SW 1271 (cell line): ENCODE measurements at regions not wholly inside any gene's neighbourhood (a gene's known extent, or its start where the extent isn't known, plus 50 kb on each side); places are given as distances from the start of the nearest gene placed in this dataset.
"Not testable (repeated sequence)": the region's sequence is repeated elsewhere in the genome, so short reads cannot be mapped to it uniquely, and the experiment has no call there.

Experiments used
- DNase-seq, 2 experiments: peaks; one replicate each; lab custom pipeline; 2025; lab: John Stamatoyannopoulos, UW

DNA sequence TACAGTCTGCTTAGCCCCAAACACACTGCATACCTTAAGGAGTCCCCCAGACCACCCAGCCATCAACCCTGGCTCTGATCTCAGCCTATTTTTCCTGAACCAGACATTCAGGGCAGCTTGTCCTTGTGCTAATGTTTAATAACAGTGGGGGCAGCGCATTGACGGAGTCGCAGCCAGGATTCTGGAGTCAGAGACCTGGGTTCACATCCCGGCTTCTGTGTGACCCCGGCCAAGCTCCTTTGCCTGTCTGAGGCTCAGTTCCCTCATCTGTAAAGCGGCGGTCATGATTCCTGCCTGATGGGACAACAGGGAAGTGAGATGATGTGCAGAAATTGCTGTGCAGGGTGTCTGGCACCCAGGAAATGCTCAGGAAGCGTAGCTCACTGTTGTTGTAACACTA is 63.1 kb downstream of the MATN1 start:
- DNase-seq: no peak

DNA sequence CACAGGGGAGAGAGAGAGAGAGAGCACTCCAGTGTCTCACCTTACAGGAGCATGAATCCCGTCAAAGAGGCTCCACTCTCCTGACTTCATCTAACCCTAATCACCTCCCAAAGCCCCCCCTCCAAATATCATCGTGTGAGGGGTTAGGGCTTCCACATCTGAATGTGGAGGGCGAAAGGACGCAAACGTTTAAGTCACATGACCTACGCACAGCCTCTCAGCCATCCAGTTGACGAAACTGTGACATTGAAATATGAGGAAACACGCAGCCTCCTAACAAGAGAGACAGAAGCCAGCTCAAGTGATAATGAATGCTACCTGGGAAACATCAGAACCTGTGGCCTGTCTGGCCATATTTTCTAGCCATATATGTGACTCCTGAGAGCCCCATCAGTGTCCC is 63.7 kb downstream of the MATN1 start:
- no peak for DNase-seq

DNA sequence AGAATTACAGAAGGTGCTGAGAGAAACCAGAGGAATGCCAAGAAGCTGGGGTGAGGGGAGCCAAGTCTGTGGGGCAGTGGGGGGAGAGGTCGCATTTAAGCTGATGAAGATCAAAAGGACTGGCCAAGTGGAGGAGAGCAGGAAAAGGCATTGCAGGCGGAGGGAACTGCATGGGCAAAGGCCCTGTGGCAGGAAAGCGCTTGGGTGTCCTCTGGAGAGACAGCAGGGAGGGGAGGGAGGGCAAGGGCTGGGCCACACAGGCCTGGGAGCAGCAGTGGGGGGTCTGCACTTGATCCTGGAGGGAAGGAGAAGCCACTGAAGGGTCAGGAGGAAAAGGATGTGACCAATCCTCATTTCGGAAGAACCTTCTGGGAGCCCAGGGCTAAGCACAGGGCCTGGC is 65.0 kb downstream of the MATN1 start:
- not testable (repeated sequence) for DNase-seq

DNA sequence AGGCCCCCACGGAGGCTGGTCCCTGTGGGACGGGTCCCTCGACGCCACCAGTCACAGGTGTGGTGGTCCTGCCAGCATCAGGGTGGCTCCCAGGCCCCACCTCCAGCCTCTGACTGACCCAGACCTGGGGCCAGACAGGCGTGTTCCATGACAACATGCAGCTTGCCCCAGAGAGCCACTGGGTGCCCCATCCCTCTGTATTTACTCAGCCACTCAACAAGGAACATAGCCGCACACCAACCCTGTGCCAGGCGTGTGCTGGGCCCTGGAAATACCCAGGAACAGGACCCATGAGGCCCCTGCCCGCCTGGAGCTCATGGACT is 65.4 kb downstream of the MATN1 start:
- DNase-seq: no peak

DNA sequence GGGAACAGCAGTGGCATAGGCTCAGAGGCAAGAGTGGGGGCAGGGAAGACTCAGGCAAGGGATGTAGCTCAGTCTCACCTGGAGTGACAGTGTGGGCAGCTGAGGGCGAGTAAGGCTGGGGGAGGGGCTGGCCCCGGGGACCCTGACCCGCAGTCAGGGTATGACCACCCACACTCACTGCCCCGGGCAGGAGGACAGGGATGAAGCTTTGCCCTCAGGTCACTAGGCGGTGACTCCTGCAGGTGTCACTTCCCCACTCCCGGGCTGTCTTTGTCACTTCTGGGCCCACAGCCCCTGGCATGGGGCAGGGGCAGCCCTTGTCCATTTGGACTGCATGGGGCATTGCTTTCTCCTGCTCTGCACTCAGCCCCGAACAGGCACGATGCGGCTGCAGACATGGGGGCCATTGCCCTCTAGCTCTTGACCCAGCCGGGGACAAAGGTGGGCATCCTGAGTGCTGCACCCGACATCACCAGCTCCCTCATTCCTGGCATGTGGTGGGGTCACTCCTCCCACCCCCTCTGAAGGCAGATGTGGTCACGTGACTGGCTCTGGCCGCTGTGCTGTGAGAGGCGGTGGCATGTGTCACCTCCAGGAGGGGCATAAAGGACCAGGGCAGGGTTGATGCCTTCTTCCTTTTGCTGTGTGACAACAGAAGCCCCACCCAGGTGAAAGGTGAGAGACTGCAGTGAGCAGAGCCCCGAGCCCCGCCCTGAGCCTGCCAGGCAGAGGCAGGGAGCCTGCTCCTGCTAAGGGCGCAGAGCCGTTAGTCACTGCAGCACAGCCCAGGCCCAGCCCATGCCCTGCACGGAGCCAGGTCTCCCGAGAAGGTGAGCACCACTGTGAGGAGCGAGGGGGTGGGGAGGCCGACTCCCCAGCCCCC is 66.0 kb downstream of the MATN1 start:
- no peak for DNase-seq

DNA sequence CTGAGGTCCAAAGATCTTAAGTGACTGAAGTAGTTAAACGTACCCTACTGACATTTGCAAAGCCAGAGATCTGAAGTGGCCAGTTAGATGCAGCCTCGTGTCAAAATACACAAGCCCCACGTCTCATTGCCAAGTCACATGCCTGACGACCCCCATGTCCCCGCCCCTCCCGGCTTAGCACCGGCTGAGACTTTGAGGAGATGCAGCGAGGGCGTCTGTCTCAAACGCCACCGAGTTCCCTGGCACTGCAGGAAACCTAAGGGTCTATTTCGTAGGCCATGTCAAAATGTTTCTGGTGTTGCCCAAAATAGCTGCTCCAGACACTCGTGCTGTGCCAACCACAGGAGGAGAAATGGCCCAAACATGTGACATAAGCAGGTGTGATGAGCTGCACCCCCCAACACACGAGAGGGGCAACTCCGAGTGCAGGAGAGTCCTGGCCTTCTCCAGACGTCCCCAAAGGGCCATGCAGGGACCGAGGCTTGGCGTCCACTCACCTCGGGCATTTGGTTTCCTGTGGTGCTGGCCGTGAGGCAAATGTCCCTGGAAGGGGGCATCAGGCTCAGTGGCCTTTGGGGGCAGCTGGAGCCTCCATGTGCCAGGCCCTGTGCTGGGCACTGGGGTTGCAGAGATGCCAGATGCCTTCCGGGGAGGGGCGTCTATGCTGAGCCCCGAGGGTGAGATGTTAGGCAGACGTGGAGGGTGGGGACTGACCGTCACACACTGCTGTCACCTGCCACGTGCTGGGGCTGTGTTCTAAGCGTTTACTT is 67.0 kb downstream of the MATN1 start:
- no peak for DNase-seq

DNA sequence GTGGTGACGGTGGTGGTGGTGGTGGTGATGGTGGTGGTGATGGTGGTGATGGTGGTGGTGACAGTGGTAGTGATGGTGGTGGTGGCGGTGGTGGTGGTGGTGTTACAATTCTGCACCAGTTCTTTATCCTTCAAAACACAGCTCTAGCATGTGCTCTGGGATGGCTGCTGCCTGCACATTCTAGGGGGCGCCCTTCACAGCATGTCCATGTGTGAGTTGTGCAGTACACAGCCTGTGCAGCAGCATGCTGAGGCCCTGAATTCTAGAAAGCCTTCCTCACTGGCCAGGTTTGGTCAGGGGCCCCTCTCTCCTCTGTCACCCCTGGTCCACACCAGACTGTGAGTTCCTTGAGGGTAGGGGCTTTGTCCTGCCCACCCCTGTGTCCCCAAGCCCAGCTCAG is 67.7 kb downstream of the MATN1 start:
- no peak for DNase-seq

DNA sequence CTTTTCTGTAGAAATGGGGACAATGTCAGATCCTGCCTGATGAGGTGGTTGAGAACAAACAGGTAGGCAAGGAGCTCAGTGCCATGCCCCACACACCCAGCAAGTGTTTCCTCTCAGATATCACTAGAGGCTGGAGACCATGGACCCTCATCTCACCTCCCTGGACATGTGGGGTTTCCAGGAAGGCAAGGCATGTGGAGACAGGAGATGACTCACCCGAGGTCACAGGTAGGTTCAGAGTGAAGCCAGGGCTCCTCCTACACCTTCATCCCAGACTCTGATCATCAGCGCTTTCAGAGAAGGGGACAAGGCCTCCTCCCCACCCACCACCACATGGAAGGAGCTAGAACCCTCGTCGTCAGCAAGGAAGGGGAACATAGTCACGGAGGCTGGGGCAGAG is 69.2 kb downstream of the MATN1 start:
- DNase-seq: no peak

DNA sequence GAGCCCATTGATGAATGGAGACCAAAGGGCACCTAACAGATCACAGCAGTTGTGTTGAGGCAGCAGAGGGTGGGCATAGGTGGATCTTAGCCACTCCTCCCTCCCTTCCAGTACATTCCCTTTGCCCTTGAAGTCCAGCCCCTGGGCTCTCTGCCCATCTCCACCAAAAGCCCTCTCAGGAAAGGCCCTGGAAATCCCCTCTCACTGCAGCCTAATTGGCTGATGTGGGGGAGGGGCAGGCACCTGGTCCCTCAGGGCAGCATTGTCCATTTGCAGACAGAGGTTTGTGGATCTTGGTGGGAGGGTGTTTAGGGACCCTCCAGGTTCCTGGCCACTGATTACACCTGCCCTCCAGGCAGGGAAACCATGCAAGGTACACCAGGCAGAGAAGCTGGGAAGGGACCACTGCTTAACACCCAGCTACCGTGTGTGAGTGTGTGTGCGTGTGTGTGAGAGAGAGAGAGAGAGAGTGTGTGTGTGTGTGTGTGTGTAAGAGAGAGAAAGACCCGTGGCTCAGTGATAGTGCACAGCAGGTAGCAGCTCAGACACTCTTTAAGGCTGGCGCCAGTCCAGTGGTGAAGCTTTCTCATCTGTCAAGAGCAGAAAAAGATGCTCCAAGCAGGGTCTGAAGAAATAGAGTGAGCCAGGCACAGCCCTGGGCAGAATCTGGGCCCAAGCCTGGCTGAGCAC is 71.1 kb downstream of the MATN1 start:
- DNase-seq: no peak

DNA sequence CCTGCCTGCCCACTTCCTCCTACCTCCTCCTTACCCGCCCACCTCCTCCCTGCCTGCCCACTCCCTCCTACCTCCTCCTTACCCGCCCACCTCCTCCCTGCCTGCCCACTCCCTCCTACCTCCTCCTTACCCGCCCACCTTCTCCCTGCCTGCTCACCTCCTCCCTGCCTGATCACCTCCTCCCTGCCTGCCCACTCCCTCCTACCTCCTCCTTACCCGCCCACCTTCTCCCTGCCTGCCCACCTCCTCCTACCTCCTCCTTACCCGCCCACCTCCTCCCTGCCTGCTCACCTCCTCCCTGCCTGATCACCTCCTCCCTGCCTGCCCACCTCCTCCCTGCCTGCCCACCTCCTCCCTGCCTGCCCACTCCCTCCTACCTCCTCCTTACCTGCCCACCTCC is 72.0 kb downstream of the MATN1 start:
- not testable (repeated sequence) for DNase-seq

DNA sequence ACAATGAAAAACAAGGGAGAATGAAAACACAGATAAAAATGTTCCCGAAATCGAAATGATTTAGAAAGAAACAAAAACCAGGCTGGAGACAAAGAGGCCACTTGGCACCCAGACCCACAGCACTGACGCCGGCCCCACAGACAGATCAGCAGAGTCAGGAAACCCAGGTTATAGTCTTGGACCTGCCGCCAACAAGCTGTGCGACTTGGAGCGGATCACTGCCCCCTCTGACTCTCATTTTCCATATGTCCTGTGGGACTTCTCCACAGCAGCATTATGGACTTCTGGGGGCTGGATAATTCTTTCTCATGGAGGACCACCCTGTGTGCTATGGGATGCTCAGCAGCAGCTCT is 72.4 kb downstream of the MATN1 start:
- no peak for DNase-seq

DNA sequence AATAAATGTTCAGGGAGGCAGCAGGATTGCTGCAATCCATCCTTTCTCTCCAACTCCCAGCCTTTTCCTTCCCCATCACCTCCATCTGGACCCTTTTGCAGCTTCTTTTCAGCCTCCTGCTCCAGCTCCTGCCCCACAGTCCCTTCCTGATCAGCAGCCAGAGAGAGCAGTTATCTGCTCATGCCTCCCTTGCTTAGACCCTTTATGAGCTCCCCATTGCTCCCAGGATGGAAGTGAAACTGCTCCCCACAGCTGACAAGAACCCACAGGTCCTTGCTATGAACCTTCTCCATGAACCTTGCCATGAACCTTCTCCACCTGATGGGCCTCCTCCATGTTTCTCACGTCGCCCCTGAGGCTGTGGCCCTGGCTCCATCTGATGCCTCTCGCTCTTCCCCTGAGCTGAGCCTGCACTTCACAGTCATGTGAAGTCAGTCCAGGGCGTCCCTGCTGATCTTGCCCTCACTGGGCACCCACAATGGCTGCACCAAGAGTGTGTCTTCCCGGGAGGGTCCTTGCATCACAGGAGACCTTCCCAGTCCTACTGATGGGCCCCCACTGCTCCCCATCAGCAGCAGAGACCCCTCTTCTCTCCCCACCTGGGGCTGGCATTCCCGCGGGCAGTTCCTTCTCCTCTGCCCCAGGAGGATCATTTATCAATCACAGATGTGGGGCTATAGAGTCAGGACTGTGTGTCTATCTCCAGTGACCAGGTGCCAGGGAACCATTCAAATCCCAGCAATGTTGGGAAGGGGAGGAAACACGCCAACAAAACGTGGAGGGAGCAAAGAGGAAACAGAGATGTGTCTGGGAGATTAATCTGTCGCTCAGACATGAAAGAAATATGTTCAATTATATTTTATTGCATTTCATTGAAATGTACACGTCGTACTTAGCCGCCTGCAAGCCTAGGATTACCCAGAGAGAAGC is 73.1 kb downstream of the MATN1 start:
- no peak for DNase-seq

DNA sequence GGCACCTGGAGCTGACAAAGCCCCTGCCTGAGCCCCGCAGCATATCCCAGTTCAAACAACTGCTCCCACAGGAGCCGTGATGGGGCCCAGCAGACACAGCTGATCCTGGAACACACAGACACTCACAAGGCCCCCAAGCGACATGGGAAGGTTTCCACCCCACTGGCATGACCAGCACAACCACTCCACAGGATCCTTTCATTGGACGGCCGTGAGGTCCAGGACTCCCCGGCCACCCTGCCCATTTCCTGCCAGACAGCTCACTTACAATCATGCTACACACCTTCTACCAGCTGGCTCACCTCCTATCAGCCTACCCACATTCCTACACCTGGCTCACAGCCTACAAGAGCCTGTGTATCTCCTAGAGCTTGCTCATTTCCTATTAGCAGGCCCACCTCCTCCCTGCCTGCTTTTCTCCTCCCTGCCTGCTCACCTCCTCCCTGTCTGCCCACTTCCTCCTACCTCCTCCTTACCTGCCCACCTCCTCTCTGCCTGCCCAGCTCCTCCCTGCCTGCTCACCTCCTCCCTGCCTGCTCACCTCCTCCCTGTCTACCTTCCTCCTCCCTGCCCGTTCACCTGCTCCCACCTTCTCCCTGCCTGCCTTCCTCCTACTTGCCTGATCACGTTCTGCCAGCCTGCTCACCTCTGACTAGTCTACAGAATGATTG is 73.9 kb downstream of the MATN1 start:
- no peak for DNase-seq

DNA sequence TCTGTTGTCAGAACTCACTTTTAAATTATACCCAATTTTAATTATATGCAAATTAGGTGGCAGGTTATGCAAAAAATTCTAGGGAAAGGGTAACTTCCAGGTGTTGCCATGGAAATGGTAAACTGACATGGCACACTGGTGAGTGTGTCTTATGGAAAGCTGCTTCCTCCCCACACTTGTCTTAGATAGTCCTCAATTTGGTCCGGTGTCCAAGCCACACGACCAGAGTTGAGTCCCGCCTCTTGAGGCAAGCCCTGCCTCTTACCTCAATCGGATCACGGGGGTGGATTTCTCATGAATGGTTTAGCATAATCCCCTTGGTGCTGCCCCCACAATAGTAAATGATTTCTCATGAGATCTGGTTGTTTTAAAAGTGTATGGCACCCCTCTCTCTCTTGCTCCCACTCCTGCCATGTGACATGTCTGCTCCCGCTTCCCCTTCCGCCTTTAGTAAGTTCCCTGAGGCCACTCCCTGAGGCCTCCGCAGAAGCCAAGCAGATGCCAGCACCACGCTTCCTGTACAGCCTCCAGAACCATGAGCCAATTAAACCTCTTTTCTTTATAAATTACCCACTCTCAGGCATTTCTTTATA is 74.9 kb downstream of the MATN1 start:
- DNase-seq: no peak

DNA sequence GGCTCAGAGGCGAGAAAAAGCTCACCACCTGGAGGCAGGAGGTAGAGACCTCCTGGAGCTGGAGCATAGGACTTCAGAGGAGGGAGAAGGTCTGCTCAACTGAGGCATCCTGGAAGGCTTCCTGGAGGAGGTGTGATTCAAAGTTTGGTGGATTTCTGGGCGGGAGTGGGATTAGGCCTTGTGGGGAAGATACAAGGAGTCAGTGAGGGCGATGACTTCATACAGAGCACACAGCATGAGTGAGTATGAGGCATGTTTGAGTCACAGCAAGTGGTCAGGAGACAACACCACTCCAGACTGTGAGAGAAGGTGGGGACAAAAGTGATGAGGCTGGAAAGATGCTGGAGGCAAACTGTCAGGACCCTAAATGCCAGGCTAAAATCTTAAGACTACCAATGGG is 77.6 kb downstream of the MATN1 start:
- no peak for DNase-seq

DNA sequence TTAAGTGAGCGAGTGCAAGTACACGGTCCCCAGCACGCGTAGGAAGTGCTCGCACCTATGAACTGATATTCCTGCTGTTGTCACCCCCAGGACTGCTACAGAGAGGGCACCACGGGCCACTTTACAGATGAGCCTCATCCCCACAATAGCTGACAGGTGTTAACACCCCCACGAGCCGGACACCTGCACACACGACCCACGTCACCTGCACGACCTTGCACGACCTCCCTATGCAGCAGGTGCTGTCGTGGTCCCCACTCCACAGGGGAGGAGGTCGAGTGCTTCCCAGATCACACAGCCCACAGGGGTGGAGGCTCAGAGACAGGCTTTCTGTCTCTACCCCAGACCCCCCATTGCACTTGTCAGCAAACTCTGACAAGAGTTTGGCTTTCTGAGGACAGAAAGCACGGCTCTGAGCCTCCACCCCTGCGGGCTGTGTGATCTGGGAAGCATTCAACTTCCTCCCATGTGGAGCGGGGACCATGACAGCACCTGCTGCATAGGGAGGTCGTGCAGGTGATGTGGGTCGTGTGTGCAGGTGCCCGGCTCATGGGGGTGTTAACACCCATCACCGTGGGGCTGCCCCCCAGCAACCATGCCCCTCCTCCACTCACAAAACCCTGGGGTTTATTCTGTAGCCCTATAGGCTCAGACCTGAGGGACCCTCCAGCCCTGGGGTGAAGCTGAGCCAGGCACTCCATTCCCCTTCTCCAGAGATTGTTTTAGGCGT is 80.8 kb downstream of the MATN1 start:
- no peak for DNase-seq

DNA sequence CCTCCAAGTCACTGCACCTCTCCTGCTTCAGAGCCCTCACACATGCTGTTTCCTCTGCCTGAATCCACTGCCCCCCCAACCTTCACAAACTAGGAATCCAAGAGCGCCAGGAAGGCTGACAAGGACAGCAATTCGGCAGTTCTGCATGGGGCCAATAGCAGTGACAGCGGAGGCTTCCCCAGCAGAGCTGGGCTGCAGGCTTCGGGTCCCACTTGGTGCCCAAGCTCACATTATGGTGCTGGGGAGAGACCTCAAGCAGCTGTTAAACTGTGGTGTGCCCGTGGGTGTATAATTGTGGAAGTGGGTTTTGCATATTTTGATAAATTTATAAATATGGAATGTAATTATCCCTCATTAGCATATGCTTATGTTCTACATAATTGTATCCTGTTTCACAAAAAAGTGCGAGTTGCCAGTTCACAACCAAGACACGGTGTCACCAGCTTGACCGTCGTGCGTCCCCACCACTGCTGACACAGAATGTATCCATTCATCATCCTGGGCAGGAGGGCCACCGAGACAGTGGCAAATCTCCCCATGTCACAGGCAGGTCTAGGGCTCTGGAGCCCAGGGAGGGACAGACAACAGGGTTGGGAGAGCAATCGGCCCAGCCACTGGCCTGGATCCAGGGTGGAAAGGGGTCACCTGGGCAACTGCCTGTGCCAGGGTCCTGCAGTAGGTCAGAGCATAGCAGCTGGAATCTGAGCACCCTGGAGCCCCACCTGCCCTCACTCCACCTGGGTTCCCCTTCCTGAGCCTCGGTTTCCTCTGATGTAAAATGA is 81.6 kb downstream of the MATN1 start:
- no peak for DNase-seq

DNA sequence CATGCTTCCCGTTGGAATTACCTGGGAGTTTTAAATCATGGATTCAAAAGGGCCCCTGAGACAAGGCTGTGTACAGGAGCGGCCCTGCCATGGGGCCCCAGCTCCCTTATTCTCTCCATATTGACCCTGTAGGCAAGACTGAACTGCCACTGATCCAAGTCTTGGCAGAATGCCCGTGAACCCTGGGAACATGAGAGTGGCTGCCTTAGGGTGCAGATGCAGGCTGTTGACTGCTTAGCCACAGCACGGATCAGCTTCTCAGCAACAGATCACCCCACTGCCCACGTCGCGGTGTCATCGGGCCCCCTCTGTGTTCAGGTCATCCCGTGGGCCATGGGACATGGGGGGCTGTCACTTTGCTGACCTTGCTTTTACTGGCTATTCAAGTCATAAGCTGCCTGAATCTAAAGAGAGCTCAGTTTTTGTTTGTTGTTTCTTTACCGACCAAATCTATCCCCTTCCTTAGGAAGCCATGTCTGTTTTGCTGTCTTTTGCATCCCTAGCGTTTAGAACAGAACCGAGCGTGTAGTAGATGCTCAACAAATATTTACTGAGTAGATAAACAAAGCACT is 83.4 kb downstream of the MATN1 start:
- no peak for DNase-seq

DNA sequence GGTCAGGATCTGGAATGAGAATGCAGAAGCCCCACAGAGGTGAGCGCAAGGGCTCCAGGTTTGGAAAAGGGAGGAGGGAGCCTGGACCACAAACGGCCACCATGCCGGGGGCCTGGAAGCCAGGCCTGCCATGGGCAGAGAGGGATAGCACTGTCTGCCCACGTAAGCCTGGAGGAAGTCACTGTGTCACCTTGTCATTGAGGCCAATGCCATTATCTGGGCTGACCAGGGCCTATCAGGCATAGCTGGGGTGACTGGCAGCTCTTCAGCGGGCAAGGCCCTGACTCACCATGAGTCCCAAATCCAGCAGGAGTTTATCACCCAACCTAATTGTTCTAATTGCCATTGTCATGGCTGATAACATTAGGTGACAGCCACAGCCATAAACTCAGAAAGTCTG is 84.6 kb downstream of the MATN1 start:
- DNase-seq: no peak
